Sigmoid colon (tissue), 4 donors: ENCODE measurements at regions not wholly inside any gene's neighbourhood (a gene's known extent, or its start where the extent isn't known, plus 50 kb on each side); places are given as distances from the start of the nearest gene placed in this dataset.

Experiments used
- EP300 ChIP-seq, 4 donors: sonication (generic); formaldehyde crosslinking; IDR thresholded peaks; one replicate each; pipeline ENCODE4 v1.6.1; 2017; ENCODE audit warnings: antibody characterized with exemption in 4 of 4
- POLR2A ChIP-seq, 2 donors: fragments of 450-650 bp; IDR thresholded peaks; one replicate each; pipeline ENCODE4 v1.6.1; 2016; ENCODE audit warnings: antibody characterized with exemption in 2 of 2, mild to moderate bottlenecking in 2 of 2, moderate library complexity in 2 of 2
- POLR2AphosphoS5 ChIP-seq, 4 donors: sonication (generic); formaldehyde crosslinking; IDR thresholded peaks; one replicate each; pipeline ENCODE4 v1.6.1; 2017; ENCODE audit warnings: antibody characterized with exemption in 4 of 4
- TF ChIP-seq, protein P1 (sequence below), 4 experiments: fragments of 450-650 bp in 3 of 4; fragments of 200-600 bp in 1 of 4; IDR thresholded peaks; one replicate each; pipeline ENCODE4 v1.5.1; 2016 to 2019; ENCODE audit warnings: antibody characterized with exemption in 4 of 4, mild to moderate bottlenecking in 3 of 4, moderate library complexity in 2 of 4

GRCh38 chr13:80038371-80038770 is 302.6 kb downstream of the SPRY2 start:
- no peak for TF ChIP-seq POLR2A (IDR thresholded peaks at IDR 0.05)
- TF ChIP-seq POLR2AphosphoS5 (IDR thresholded peaks at IDR 0.05) = no peak
- TF ChIP-seq, protein P1, sequence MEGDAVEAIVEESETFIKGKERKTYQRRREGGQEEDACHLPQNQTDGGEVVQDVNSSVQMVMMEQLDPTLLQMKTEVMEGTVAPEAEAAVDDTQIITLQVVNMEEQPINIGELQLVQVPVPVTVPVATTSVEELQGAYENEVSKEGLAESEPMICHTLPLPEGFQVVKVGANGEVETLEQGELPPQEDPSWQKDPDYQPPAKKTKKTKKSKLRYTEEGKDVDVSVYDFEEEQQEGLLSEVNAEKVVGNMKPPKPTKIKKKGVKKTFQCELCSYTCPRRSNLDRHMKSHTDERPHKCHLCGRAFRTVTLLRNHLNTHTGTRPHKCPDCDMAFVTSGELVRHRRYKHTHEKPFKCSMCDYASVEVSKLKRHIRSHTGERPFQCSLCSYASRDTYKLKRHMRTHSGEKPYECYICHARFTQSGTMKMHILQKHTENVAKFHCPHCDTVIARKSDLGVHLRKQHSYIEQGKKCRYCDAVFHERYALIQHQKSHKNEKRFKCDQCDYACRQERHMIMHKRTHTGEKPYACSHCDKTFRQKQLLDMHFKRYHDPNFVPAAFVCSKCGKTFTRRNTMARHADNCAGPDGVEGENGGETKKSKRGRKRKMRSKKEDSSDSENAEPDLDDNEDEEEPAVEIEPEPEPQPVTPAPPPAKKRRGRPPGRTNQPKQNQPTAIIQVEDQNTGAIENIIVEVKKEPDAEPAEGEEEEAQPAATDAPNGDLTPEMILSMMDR (IDR thresholded peaks at IDR 0.05) = no peak
- no peak for TF ChIP-seq EP300 (IDR thresholded peaks at IDR 0.05)
